Activated CD8-positive, alpha-beta memory T cell treated with anti-CD3 and anti-CD28 coated beads, Interleukin-2, amount 50 U/mL, for 1 hour (primary cell): ENCODE measurements at regions not wholly inside any gene's neighbourhood (a gene's known extent, or its start where the extent isn't known, plus 50 kb on each side); places are given as distances from the start of the nearest gene placed in this dataset.

ENCODE experiments used
- DNase-seq: peaks from one replicate; pipeline ENCODE4 v3.0.0-alpha.2; 2020; ENCODE audit errors: extremely low read depth

GRCh38 chr6:144335311-144335861 lies 50.3 kb downstream of the UTRN start:
- no peak for DNase-seq

- DNase-seq, result no peak
Measured at GRCh38 chr6:144335914-144336313, 50.8 kb downstream of the UTRN start.

- no peak for DNase-seq
Measured at GRCh38 chr6:144336900-144337299, 51.8 kb downstream of the UTRN start.

- DNase-seq, result no peak
Measured at GRCh38 chr6:144338474-144338873, 53.3 kb downstream of the UTRN start.

GRCh38 chr6:144338951-144339700 lies 54.0 kb downstream of the UTRN start:
- DNase-seq, result no peak

- no peak for DNase-seq
Measured at GRCh38 chr6:144339859-144340452, 54.8 kb downstream of the UTRN start.

DNA sequence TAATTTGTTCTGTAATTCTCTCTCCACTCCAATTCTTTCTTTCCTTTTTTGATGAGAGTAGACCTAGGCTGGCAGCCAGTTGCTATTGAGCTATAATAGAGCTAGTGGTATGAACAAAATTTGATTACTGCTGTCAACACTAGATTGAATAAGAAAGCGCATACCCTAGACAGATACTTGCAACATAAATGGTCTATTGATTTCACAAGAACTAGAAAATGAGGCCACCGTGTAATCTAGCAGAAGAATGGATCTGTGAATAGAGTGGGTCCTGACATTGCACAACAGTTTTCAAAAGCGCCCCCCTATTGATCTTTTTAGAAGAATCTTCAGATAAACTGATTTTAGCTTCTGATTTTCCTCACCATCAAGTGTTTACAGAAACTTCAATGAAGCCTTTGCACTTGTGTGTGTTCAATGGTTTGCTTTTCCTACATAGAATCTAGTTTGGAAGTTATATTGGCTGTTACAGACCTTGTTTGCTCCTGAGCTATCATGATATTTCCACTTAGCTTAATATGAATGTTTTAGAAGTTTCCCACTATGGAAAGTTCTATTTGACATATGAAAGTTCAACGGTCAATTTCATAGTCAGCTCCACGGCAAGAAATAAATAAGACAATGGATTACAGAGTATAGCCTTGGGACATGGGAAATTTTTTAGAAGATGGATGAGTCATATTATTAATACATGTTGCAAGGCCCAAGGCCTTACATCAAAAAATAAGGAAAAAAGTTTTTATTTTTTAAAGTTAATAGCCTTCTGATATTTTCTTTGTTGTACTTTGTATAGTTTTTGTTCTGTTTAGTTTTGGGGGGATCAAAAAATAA lies 55.6 kb downstream of the UTRN start:
- DNase-seq, result no peak

GRCh38 chr6:144341831-144342527 lies 56.8 kb downstream of the UTRN start:
- no peak for DNase-seq

GRCh38 chr6:144343701-144344428 lies 58.7 kb downstream of the UTRN start:
- no peak for DNase-seq

- DNase-seq, result no peak
Measured at GRCh38 chr6:144344646-144345045, 59.5 kb downstream of the UTRN start.

DNA sequence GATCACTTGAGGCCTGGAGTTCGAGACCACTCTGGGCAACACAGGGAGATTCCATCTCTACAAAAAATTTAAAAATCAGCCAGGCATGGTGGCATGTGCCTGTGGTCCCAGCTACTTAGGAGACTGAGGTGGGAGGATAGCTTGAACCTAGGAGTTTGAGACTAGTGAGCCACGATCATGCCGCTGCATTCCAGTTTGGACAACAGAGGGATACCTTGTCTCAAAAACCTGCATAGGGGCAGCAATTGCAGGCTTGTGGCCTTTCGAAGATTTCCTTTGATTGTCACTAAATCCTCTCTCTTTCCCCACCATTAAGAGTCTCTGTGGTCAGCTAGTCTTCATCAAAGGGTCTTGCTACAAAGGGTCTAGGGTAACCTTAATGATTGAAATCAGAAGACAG lies 60.3 kb downstream of the UTRN start:
- no peak for DNase-seq

- no peak for DNase-seq
Measured at GRCh38 chr6:144346719-144347447, 61.7 kb downstream of the UTRN start.

DNA sequence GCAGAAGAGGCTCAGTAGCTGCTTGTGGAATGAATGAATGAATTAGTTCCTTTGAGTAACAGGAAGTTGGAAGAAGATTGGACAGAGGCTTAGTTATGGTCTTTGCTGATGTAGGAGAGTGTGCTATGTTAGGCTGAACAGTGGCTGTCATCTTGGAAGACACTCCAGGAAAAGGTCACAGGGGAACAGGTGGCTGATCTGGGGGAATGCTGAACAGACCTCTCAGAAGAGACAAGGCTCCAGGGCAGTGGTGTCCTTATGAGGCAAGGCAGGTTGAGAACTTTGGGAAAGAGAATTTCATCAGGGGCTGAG lies 62.3 kb downstream of the UTRN start:
- no peak for DNase-seq

DNA sequence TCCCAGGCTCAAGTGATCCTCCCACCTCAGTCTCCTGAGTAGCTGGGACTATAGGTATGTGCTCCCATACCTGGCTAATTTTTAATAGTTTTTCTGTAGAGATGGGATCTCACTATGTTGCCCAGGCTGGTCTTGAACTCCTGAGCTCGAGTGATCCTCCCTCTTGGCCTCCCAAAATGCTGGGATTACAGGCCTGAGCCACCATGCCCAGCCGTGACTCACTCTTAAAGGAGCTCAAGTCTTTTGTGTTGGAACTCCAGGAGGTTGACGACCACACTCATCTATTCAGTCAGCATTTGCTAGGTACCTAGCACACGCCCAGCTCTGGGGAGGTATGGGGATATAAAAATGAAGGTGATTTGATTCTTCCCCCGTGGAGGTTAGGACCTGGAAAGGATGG lies 62.8 kb downstream of the UTRN start:
- DNase-seq, result no peak

GRCh38 chr6:144349690-144350527 lies 64.8 kb downstream of the UTRN start:
- DNase-seq, result no peak

DNA sequence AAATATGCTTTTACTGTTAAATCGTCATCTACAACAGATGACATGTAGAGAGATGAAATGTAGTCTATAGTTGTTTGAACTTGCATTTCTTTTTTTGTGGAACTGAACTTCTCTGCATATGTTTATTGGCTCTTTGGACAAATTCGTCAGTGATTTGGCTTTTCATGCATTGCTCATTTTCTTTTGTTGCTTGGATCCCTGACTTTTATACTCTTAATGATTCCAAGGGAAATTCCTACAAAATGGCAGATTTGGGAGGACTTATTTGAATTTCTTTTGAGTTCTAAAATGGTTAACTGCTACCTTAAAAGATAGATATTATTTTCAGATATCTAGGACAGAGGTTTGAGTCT lies 65.4 kb downstream of the UTRN start:
- no peak for DNase-seq

DNA sequence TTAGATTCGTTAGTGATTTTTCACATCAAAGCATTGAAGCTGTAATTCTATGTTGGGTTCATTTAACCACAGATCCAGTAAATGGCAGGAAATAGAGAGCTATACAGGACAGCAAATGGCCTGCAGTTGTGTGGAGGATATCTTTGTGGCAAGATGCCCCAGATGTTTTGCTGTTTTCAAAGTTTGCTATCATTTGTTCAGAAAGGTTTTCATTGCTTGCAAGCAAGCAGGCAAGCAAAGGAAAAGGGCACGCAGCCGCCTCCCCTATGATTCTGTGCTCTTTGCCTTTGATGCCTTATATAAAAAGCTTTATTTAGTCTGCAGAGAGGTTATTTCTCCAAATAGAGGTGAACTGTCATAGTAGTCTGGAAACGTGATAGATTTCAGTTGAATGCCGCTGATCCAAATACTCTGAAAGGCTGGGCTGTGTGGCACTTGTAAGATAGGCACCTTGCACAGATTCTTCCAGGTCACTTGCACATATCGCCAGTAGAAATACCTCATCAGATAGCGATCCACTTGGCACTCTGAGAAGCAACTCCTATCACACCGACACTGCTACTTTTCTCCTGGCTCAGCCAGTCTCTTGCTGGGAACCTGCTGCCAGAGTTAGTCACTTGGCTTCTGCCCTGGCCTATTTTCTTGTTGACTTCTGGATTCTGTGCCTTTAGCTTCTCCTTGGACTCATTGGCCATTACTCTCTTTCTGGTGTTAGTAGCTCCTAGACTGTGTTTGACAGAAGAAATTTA lies 66.4 kb downstream of the UTRN start:
- no peak for DNase-seq

DNA sequence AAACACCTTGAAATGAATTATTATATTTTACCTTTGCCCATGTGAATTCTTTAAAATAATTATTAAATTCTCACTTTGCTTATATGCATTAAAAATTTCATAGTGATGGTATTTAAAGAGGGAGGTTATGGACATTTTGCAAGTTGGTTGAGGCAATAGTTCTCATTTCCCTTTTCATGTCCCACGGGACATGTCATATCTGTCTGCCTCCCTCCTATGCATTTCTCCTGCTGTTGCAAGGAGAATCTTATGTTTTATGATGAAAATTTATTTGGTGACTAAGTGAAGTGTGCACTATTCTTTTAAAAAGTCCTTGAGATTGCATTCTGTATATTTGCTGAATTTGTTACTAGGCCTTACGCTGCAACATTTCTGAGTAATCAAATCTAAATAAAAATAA lies 67.2 kb downstream of the UTRN start:
- no peak for DNase-seq

DNA sequence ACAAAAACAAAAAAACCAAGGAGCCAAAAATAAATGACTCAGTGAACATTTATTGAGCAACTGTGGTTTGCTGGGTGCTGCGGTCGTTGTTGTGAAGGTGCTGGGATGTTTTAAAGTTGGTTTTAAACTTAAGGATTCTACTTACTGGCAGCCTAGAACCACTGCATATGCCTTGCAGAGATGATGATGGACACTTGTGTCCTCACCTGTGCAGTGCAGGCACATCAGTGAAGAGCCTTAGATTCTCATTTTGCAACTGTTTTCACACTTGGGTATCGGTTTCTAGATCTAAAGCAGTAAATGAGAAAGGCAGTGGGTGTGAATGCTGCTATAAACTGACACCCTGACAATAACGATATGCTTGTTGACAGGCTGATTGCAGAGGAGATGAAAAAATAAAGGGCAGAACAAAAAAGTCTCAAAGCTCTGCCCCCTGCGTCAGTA lies 68.8 kb downstream of the UTRN start:
- no peak for DNase-seq
